Effector CD4-positive, alpha-beta T cell (primary cell): ENCODE measurements at regions not wholly inside any gene's neighbourhood (a gene's known extent, or its start where the extent isn't known, plus 50 kb on each side); places are given as distances from the start of the nearest gene placed in this dataset.

Experiments used
- DNase-seq: peaks from one replicate; pipeline ENCODE4 v3.0.0-alpha.2; 2020

GRCh38 chr2:122433123-122433754 lies 677.8 kb downstream of the TSN start:
- no peak for DNase-seq

- DNase-seq = no peak
Observed at GRCh38 chr2:122445003-122445402, 689.6 kb downstream of the TSN start.

- DNase-seq = no peak
Observed at GRCh38 chr2:122446761-122447160, 691.3 kb downstream of the TSN start.

DNA sequence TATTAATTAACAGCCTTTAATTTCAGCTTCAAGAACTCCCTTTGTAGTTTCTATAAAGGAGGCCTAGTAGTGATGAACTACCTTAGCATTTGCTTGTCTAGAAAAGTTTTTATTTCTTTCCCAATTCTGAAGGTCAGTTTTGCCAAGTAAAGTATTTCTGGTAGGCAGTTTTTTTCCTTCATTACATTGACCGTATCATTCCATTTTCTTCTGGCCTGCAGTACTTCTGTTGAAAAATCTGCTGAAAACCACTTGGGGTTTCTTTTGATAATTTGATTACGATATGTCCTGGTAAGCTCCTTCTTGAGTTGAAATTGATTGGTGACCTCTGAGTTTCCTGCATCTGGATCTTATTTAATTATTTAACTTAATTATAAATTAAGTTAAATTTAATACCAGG lies 691.8 kb downstream of the TSN start:
- DNase-seq = no peak

DNA sequence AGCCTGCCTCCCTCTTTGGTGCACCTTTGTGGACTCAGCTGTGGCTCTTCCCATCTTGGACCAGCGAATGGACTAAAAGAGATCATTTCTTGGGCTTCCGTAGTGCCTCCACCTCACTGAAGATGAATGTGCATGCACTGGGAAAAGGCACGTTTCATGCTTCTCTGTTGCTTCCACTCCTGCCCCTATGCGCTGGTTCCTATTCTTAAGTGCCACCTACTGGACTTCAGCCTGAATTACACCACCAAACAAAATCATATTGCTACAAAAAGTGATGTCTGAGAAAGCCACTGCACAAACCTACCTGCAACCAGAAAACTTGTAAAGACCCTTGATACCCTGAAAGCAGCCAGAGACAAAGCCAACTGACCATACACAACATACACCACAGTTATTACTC lies 695.6 kb downstream of the TSN start:
- DNase-seq = no peak

DNA sequence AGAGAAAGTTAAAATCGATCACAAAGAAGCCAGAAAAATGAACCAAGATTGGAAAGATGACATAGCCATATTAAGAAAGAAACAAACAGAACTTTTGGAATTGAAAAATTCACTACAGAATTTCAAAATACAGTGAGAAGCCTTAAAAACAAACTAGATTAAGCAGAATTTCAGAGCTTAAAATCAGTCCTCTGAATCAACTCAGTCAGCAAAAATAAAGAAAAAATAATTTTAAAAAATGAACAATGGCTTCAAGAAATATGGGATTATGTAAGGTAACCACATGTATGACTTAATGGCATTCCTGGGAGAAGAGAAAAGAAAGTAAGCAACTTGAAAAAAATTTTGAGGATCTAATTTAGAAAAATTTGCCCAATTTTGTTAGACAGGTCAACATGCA lies 696.2 kb downstream of the TSN start:
- DNase-seq = no peak

GRCh38 chr2:122469147-122469546 lies 713.7 kb downstream of the TSN start:
- no peak for DNase-seq

GRCh38 chr2:122471753-122472152 lies 716.3 kb downstream of the TSN start:
- DNase-seq = no peak

- no peak for DNase-seq
Observed at GRCh38 chr2:122478117-122478516, 722.7 kb downstream of the TSN start.

GRCh38 chr2:122478771-122479170 lies 723.3 kb downstream of the TSN start:
- DNase-seq = no peak

- DNase-seq = no peak
Observed at GRCh38 chr2:122480501-122481243, 725.2 kb downstream of the TSN start.

DNA sequence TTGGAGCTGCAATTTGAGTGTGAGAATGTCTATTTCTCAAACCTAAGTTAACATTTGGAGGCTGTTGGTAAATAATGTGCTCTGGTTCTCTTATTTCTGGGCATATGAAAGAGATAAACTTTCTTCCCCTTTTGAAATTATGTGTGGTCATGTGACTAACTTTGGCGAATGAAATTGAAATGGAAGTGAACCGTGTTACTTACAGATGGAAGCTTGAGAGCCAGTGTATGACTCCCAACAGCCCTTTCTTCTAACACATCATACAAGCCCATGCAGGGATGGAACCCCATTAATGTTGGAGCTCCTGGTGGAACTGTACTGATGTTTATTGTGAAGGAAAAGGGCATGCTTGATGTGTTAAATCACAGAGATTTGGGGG lies 725.8 kb downstream of the TSN start:
- no peak for DNase-seq

- DNase-seq = no peak
Observed at GRCh38 chr2:122481717-122482116, 726.3 kb downstream of the TSN start.

- no peak for DNase-seq
Observed at GRCh38 chr2:122486086-122486485, 730.6 kb downstream of the TSN start.

DNA sequence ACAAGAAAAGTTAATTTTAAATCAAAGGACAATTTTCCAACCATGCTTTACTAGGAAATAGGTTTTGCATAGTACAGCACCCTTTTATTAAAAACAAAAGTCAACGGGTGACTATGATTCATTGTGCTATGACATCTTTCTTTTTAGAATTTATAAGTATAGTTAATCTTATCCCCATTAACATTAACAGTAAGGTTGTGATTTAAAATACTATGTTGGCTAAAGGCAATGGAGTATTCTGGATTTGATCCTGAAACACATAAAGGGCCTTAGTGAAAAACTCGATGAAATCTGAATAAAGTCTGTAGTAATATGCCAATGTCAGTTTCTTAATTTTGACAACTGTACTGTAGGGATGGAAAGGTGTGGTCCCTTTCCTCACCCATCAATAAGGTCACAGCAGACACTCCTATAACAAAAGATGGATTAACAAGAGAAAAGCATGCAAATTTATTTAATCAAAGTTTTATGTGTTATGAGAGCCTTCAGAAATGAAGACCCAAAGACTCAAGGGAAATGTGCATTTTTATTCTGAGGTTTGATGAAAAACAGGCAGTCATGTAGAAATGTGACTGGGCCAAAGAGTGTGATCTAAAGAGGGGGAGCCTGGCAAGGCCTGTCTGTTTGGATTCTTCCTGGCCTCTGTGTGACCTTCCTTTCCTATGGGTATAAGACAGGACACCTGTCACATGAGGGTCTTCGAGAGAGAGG lies 731.4 kb downstream of the TSN start:
- DNase-seq = no peak

DNA sequence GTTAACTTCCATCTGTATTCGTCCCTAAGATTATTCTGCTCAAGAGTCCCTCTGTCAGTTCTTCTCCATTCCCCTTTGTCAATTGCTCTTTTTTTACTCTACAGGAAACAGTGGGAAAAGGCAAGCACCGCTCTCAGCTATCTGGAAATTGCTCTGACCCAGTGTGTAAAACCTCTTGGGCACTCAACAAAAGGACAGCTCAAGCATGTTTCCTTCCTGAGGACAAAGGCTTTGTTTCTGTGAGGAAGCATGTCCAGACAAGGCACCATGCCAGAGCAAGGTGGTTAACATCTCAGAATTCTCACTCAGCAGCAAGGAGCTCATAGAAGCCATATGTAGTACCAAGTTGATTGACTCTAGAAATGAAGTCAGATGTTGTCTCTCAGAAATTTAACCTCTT lies 735.6 kb downstream of the TSN start:
- DNase-seq = no peak

DNA sequence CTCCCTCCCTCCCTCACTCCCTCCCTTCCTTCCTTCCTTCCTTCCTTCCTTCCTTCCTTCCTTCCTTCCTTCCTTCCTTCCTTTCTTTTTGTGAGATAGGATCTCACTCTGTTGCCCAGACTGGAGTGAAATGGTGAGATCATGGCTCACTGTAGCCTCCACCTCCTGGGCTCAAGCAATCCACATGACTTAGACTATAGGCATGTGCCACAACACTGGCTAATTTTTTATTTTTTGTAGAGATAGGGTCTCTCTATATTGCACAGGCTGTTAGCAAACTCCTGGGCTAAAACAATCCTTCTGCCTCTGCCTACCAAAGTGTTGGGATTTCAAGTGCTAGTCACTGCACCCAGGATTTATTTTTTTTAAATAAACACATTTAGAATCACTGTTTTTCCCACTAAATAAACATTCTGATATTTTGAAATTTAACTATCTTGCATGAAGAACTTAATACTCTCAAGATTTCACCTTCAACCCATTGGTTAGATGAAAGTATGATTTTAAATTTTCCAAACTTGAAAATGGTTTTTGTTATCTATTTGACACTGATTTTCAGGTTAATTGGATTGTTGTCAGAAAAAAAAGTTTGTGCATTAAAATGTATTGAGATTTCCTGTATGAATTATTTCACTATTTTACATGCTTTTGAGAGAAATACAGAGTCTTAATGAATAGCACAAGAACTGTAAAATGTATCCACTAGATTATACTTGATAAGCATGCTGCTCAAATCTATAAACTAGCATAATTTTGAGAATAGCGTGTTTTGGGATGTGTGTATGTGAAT lies 745.1 kb downstream of the TSN start:
- DNase-seq = no peak

- no peak for DNase-seq
Observed at GRCh38 chr2:122506620-122507019, 751.2 kb downstream of the TSN start.

GRCh38 chr2:122507261-122507660 lies 751.8 kb downstream of the TSN start:
- DNase-seq = no peak

GRCh38 chr2:122512091-122512490 lies 756.6 kb downstream of the TSN start:
- no peak for DNase-seq

DNA sequence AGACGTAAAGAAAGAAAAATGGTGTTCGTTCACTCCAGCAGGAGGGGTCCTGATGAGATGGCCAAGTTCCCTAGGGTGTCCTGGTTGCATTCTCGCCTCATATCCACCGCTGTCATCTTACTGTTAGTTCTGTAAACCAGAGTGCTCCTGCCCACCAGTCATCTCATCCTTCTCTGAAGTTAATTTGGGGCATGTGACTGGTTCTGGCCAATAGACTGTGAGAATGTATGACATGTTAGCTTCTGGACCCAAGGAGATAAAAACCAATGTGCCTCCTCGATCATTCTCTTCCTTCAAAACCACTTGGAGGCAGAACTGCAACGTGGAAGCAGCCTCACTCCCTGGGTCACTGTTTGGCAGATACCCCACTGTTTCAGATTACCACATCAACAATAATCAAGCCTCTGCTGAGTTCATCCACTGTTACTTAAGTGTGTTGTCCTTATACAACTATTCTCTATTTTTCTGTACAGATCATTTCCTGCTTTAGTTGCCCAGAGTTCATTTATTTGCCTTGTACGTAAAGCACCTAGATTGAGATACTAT lies 759.1 kb downstream of the TSN start:
- no peak for DNase-seq

GRCh38 chr2:122515731-122516290 lies 760.4 kb downstream of the TSN start:
- DNase-seq = no peak

- no peak for DNase-seq
Observed at GRCh38 chr2:122516775-122517174, 761.3 kb downstream of the TSN start.
